CD14-positive monocyte (primary cell): ENCODE measurements at regions not wholly inside any gene's neighbourhood (a gene's known extent, or its start where the extent isn't known, plus 50 kb on each side); places are given as distances from the start of the nearest gene placed in this dataset.

Experiments used
- DNase-seq, 3 donors: peaks; one replicate each; pipeline ENCODE4 v3.0.0-alpha.2; 2011 to 2022
- H2AFZ ChIP-seq: 2 replicates; pipeline ENCODE4 v1.6.0; 2012; ENCODE audit warnings: mild to moderate bottlenecking, low read depth, low read length, inconsistent platforms; ENCODE audit not compliant: insufficient read depth, poor library complexity, severe bottlenecking
- H3K27ac ChIP-seq, 2 donors: 1 replicate in 1 of 2; 2 replicates in 1 of 2; pipeline ENCODE4 v1.5.1; 2012 to 2013; ENCODE audit warnings: low read length in 2 of 2, control low read depth in 1 of 2, inconsistent platforms in 1 of 2, low read depth in 1 of 2, mild to moderate bottlenecking in 1 of 2
- H3K27me3 ChIP-seq, 2 donors: one replicate each; pipeline versions ENCODE4 v1.6.0 to v1.6.1; 2011 to 2013; ENCODE audit warnings: low read length in 2 of 2; ENCODE audit not compliant: control insufficient read depth in 2 of 2, insufficient read depth in 2 of 2
- H3K36me3 ChIP-seq, 2 donors: replicated peaks in 1 of 2; 1 replicate in 1 of 2; 2 replicates in 1 of 2; pipeline versions ENCODE4 v1.5.1 to v1.6.1; 2012 to 2013; ENCODE audit warnings: low read length in 2 of 2, control low read depth in 1 of 2, inconsistent platforms in 1 of 2, mild to moderate bottlenecking in 1 of 2; ENCODE audit not compliant: insufficient read depth in 2 of 2, control insufficient read depth in 1 of 2
- H3K4me1 ChIP-seq, 2 donors: 1 replicate in 1 of 2; 2 replicates in 1 of 2; pipeline versions ENCODE4 v1.5.1 to v1.6.1; 2012 to 2013; ENCODE audit warnings: low read length in 2 of 2, control low read depth in 1 of 2, inconsistent platforms in 1 of 2, mild to moderate bottlenecking in 1 of 2, moderate library complexity in 1 of 2; ENCODE audit not compliant: insufficient read depth in 2 of 2, control insufficient read depth in 1 of 2
- H3K4me2 ChIP-seq: replicated peaks from 2 replicates; pipeline ENCODE3; 2012; ENCODE audit warnings: low read length, moderate library complexity, mild to moderate bottlenecking; ENCODE audit not compliant: poor library complexity, severe bottlenecking; ENCODE audit errors: extremely low read depth
- H3K4me3 ChIP-seq, 3 experiments: fragments of 200-600 bp in 1 of 3; sonication (generic) in 1 of 3; replicated peaks in 1 of 3; 1 replicate in 2 of 3; 2 replicates in 1 of 3; pipeline ENCODE4 v1.5.1; 2011 to 2013; ENCODE audit warnings: low read length in 3 of 3, mild to moderate bottlenecking in 3 of 3, control low read depth in 2 of 3, low read depth in 2 of 3, inconsistent platforms in 1 of 3, moderate library complexity in 1 of 3
- H3K79me2 ChIP-seq: 2 replicates; pipeline ENCODE4 v1.6.0; 2012; ENCODE audit warnings: mild to moderate bottlenecking, control low read depth, inconsistent platforms, low read length, moderate library complexity; ENCODE audit not compliant: insufficient read depth
- H3K9ac ChIP-seq: 2 replicates; pipeline ENCODE4 v1.6.0; 2017; ENCODE audit warnings: low read length, mild to moderate bottlenecking; ENCODE audit not compliant: insufficient read depth, poor library complexity, severe bottlenecking
- H3K9me3 ChIP-seq, 2 donors: replicated peaks in 1 of 2; 1 replicate in 1 of 2; 2 replicates in 1 of 2; pipeline versions ENCODE4 v1.5.1 to v1.6.1; 2012 to 2013; ENCODE audit warnings: low read length in 2 of 2, control low read depth in 1 of 2; ENCODE audit not compliant: control insufficient read depth in 1 of 2, insufficient read depth in 1 of 2
- H4K20me1 ChIP-seq: 2 replicates; pipeline ENCODE4 v1.6.0; 2012; ENCODE audit warnings: mild to moderate bottlenecking, low read length, control low read depth, moderate library complexity; ENCODE audit not compliant: insufficient read depth
- H3K27ac Mint-ChIP-seq, 7 donors: one replicate each; pipeline ENCODE4 v1.8.0; 2020; ENCODE audit warnings: mild to moderate bottlenecking in 7 of 7, mixed read lengths in 7 of 7, moderate library complexity in 6 of 7, inconsistent platforms in 2 of 7
- H3K27me3 Mint-ChIP-seq, 3 donors: one replicate each; pipeline ENCODE4 v1.8.0; 2021 to 2022; ENCODE audit warnings: low read depth in 3 of 3, mild to moderate bottlenecking in 3 of 3, mixed read lengths in 3 of 3, moderate library complexity in 3 of 3, inconsistent platforms in 1 of 3
- H3K36me3 Mint-ChIP-seq, 2 donors: one replicate each; pipeline ENCODE4 v1.8.0; 2020; ENCODE audit warnings: mixed read lengths in 2 of 2, inconsistent platforms in 1 of 2, mild to moderate bottlenecking in 1 of 2
- H3K4me1 Mint-ChIP-seq: one replicate; pipeline ENCODE4 v1.8.0; 2020; ENCODE audit warnings: mild to moderate bottlenecking, mixed read lengths
- H3K4me3 Mint-ChIP-seq, 2 donors: one replicate each; pipeline ENCODE4 v1.8.0; 2020; ENCODE audit warnings: mild to moderate bottlenecking in 2 of 2, mixed read lengths in 2 of 2, moderate library complexity in 1 of 2
- H3K9me3 Mint-ChIP-seq, 7 donors: one replicate each; pipeline ENCODE4 v1.8.0; 2020 to 2022; ENCODE audit warnings: mixed read lengths in 7 of 7, mild to moderate bottlenecking in 6 of 7, moderate library complexity in 6 of 7, inconsistent platforms in 2 of 7
- WGBS: methylation state at CpG from one replicate; pipeline ENCODE4 v1.1.5; 2013; ENCODE audit warnings: missing lambda C conversion rate; ENCODE audit not compliant: insufficient coverage; 5-methylcytosine and 5-hydroxymethylcytosine counted together
- intact Hi-C, 2 donors: fragments of 100-400 bp; cut with micrococcal nuclease; formaldehyde crosslinking; loops; one replicate each; pipeline versions ENCODE4 v1.15.0 to v1.15.1; 2023
- TF ChIP-seq, protein P1 (sequence below): fragments of 200-600 bp; IDR thresholded peaks from one replicate; pipeline ENCODE4 v1.8.0; 2022; ENCODE audit warnings: antibody characterized with exemption, mild to moderate bottlenecking

DNA sequence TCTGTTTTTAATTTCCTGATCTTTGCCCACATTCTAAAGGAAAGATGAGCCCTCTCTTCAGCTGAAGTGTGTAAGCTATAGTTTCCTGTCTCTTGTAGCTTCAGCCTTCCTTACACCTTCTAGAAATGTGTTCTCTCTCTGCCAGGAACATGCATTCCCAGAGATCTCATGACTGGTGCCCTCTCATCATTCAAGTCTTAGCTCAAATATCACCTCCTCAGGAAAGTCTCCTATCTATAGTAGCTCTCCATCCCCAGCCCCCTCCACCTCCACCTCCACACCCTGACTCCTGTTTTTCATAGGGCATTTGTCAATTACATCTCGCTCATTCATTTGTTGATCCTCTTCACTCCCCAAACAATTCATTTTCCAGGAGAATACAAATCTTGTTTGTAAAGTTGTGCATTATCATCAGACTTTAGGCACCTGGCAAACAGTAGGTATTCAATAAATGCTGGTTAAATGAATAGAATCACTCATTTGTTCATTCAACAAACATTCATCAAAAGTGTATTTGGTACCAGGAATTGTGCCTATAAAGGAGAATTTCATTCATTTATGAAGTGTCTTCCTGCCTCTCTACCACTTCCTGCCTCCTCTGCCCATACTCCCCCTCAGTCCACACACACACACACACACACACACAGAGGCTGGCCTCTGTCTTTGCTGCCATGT lies 160.3 kb downstream of the BBOX1 start:
- Mint-ChIP-seq H3K4me3 (no peak overlapping the region), H3K27ac (no peak overlapping the region), H3K27me3 (peaks cover 0 to 6% (median 3%) of the 10 kb centered on the region in 3 donors), H3K9me3 (peaks cover 0 to 1% (median 0%) of the 10 kb centered on the region in 7 donors), H3K4me1 (no peaks in the 10 kb centered on the region), H3K36me3 (no peaks in the 10 kb centered on the region)
- Histone ChIP-seq H3K27me3 (no peaks in the 10 kb centered on the region), H3K27ac (no peak overlapping the region), H3K9me3 (no peaks in the 10 kb centered on the region), H3K9ac (no peak overlapping the region), H4K20me1 (no peaks in the 10 kb centered on the region), H2AFZ (no peak overlapping the region), H3K4me2 (no peak overlapping the region), H3K4me3 (no peak overlapping the region), H3K79me2 (no peaks in the 10 kb centered on the region), H3K4me1 (no peaks in the 10 kb centered on the region), H3K36me3 (no peaks in the 10 kb centered on the region)
- intact Hi-C loops = no loop called here
- DNase-seq = no peak
- TF ChIP-seq, protein P1, sequence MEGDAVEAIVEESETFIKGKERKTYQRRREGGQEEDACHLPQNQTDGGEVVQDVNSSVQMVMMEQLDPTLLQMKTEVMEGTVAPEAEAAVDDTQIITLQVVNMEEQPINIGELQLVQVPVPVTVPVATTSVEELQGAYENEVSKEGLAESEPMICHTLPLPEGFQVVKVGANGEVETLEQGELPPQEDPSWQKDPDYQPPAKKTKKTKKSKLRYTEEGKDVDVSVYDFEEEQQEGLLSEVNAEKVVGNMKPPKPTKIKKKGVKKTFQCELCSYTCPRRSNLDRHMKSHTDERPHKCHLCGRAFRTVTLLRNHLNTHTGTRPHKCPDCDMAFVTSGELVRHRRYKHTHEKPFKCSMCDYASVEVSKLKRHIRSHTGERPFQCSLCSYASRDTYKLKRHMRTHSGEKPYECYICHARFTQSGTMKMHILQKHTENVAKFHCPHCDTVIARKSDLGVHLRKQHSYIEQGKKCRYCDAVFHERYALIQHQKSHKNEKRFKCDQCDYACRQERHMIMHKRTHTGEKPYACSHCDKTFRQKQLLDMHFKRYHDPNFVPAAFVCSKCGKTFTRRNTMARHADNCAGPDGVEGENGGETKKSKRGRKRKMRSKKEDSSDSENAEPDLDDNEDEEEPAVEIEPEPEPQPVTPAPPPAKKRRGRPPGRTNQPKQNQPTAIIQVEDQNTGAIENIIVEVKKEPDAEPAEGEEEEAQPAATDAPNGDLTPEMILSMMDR = no peak
- no CpG with 5 or more reads among the region's 1 CpG for WGBS

DNA sequence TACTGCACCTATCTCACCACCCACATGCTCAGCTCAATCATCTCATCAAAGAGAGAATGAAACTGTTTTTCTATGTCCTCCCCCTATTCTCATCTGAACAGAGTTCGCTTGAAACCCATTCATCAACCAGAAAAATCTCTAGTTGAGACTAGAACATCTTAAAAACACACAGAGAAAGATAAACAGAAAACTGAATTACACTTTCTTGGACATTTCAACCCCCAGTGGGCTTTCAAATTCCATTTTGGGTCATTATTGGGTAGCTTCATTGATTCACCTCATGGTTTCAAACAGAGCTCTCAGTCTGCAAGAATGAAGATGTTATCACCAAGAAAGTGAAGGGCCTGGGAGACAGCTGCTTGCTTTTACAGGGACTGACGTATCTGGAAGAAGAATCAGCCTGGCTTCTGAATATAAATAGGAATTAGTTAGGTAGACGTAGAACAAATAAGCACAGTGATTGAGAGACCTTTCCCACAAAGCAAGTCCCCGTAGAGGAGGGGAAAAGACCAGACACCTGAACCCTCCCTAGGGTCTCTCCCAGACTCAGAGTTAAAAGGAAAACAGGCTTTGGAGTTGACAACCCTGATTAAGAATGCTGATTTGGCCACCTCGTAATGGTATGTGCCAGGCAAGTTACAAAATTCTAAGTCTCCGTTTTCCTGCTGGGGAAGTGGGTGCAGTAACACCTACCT lies 155.7 kb downstream of the BBOX1 start:
- H3K79me2 ChIP-seq = no peaks in the 10 kb centered on the region
- H3K9ac ChIP-seq = no peak overlapping the region
- H3K36me3 ChIP-seq = no peaks in the 10 kb centered on the region
- DNase-seq = no peak
- Mint-ChIP-seq H3K9me3 (no peaks in the 10 kb centered on the region), H3K27me3 (peaks cover 0 to 5% (median 2%) of the 10 kb centered on the region in 3 donors), H3K4me3 (no peak overlapping the region), H3K27ac (no peak overlapping the region), H3K4me1 (no peaks in the 10 kb centered on the region), H3K36me3 (no peaks in the 10 kb centered on the region)
- no peaks in the 10 kb centered on the region for H4K20me1 ChIP-seq
- no peaks in the 10 kb centered on the region for H3K9me3 ChIP-seq
- H3K27ac ChIP-seq = no peak overlapping the region
- WGBS = no CpG with 5 or more reads among the region's 6 CpGs
- no peak overlapping the region for H3K4me3 ChIP-seq
- no peaks in the 10 kb centered on the region for H3K27me3 ChIP-seq
- intact Hi-C loops = no loop called here
- H3K4me2 ChIP-seq = no peak overlapping the region
- H3K4me1 ChIP-seq = no peaks in the 10 kb centered on the region
- TF ChIP-seq, protein P1 = no peak
- no peak overlapping the region for H2AFZ ChIP-seq
